Uterus (tissue), 2 donors: ENCODE measurements at regions not wholly inside any gene's neighbourhood (a gene's known extent, or its start where the extent isn't known, plus 50 kb on each side); places are given as distances from the start of the nearest gene placed in this dataset.

Source experiments
- POLR2A ChIP-seq, 2 donors: fragments of 450-650 bp; IDR thresholded peaks; one replicate each; pipeline ENCODE4 v1.6.1; 2016; ENCODE audit warnings: antibody characterized with exemption in 2 of 2, mild to moderate bottlenecking in 1 of 2, moderate library complexity in 1 of 2
- TF ChIP-seq, protein P1 (sequence below), 4 experiments: fragments of 200-600 bp in 2 of 4; fragments of 450-650 bp in 2 of 4; sonication (generic) in 2 of 4; IDR thresholded peaks; one replicate each; pipeline ENCODE4 v1.5.1; 2016 to 2019; ENCODE audit warnings: antibody characterized with exemption in 4 of 4, mild to moderate bottlenecking in 2 of 4, moderate library complexity in 1 of 4

DNA sequence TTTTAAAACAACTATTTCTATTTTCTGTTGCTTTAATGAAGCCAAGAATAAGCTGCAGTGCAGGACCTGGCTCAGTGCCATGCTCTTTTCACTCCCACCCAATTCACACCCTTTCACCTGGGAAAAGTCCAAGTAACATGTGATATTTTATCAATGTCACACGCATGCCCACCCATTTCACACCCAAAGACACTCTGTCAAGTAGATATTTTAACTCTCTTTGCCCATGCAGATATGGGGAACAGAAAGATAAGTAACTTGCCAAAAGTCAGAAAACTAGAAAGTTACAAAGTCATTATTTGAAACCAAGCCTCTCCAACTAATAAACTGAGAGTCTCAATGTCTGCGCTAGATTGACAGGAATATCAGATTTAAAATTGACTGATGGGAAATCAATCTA, 706.7 kb upstream of the PHF14 start:
- TF ChIP-seq, protein P1, sequence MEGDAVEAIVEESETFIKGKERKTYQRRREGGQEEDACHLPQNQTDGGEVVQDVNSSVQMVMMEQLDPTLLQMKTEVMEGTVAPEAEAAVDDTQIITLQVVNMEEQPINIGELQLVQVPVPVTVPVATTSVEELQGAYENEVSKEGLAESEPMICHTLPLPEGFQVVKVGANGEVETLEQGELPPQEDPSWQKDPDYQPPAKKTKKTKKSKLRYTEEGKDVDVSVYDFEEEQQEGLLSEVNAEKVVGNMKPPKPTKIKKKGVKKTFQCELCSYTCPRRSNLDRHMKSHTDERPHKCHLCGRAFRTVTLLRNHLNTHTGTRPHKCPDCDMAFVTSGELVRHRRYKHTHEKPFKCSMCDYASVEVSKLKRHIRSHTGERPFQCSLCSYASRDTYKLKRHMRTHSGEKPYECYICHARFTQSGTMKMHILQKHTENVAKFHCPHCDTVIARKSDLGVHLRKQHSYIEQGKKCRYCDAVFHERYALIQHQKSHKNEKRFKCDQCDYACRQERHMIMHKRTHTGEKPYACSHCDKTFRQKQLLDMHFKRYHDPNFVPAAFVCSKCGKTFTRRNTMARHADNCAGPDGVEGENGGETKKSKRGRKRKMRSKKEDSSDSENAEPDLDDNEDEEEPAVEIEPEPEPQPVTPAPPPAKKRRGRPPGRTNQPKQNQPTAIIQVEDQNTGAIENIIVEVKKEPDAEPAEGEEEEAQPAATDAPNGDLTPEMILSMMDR (IDR thresholded peaks at IDR 0.05): no peak
- no peak for TF ChIP-seq POLR2A (IDR thresholded peaks at IDR 0.05)
